ENCODE measurements at regions not wholly inside any gene's neighbourhood (a gene's known extent, or its start where the extent isn't known, plus 50 kb on each side); places are given as distances from the start of the nearest gene placed in this dataset.
"Not testable (repeated sequence)": the region's sequence is repeated elsewhere in the genome, so short reads cannot be mapped to it uniquely, and the experiment has no call there.

GRCh38 chrX:3881898-3882552 is 168.6 kb upstream of the PRKX start:
- intact Hi-C loops (cut with DNase I; ENCODE audit: low total_unique reads), result not testable (repeated sequence)

GRCh38 chrX:3881255-3881895 is 167.9 kb upstream of the PRKX start:
- intact Hi-C loops (cut with DNase I; ENCODE audit: low total_unique reads); DNase-seq (ENCODE audit: low spot score in 2 of 2); H3K4me3 ChIP-seq (ENCODE audit: low read depth, poor library complexity, severe bottlenecking): not testable (repeated sequence)
- WGBS, 2 donors, result no CpG with 5 or more reads among the region's 63 CpGs

More at GRCh38 chrX:3881898-3882552, 168.6 kb upstream of the PRKX start:
- WGBS, 2 donors, result no CpG with 5 or more reads among the region's 91 CpGs
- H3K4me3 ChIP-seq (ENCODE audit: low read depth, poor library complexity, severe bottlenecking); DNase-seq (ENCODE audit: low spot score in 2 of 2): not testable (repeated sequence)

DNA sequence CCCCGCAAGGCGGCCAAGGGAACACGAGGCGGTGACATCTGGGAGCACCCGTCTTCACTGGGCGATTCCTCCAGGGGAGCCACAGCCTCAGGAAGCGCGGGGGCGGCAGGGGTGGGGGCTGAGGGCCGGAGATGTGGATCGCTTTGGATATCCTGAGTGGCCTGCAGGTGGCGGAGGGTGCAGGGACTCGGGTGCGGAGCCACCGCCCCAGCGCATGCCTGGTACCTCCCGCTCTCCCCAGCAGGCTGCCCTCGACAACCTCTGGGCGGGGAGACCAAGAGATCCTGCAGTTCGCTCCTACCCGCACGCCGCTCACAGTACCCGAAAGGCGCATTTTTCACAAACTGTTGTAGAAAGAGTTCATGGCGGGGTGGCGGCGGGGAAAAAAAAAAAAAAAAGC is 162.9 kb upstream of the PRKX start:
- H3K4me3 ChIP-seq (ENCODE audit: low read depth, poor library complexity, severe bottlenecking); DNase-seq (ENCODE audit: low spot score in 2 of 2); intact Hi-C loops (cut with DNase I; ENCODE audit: low total_unique reads): not testable (repeated sequence)
- WGBS, 2 donors, result no CpG with 5 or more reads among the region's 28 CpGs

- no CpG with 5 or more reads among the region's 12 CpGs for WGBS, 2 donors
- H3K4me3 ChIP-seq (ENCODE audit: low read depth, poor library complexity, severe bottlenecking); DNase-seq (ENCODE audit: low spot score in 2 of 2); intact Hi-C loops (cut with DNase I; ENCODE audit: low total_unique reads): not testable (repeated sequence)
Observed at GRCh38 chrX:3875638-3876037, 162.2 kb upstream of the PRKX start.

DNA sequence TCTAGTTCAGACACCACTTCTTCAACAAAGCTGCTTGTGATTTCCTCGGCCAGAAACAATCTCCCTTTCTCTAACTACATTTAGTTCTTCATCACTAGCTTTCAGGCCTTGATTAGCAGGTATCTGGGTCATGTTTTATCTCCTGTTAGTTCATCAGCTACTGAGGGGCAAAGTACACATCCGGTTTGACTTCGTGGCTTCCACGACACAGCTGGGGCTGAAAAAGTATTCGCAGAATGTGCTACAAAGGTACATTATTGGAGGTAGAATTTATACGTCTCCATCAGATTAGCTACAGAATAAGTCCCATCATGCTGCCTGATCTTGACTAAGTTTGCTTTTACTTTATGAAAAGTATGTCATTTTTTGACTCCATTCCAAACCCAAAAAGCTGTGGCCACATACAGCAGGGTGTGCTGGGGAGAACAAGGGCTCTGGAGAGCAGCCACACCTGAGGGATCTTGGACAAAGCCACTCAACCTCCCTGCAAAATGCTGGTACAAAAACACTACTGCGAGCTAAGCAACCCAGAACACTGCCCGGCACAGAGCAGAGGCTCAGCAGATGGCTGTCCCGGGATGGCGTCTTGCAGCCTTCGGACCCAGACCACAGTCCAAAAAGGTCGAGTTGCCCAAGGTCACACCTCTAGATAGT is 158.9 kb upstream of the PRKX start:
- WGBS, 2 donors, result 43 to 69% methylated on average over 5 to 6 of the region's 12 CpGs
- H3K4me3 ChIP-seq (ENCODE audit: low read depth, poor library complexity, severe bottlenecking); intact Hi-C loops (cut with DNase I; ENCODE audit: low total_unique reads): not testable (repeated sequence)
- DNase-seq (ENCODE audit: low spot score in 2 of 2), result peak in 1 of 2 donors; percentile 59

- DNase-seq (ENCODE audit: low spot score in 2 of 2), result peak; percentile 0 to 34
- intact Hi-C loops (cut with DNase I; ENCODE audit: low total_unique reads); H3K4me3 ChIP-seq (ENCODE audit: low read depth, poor library complexity, severe bottlenecking): not testable (repeated sequence)
- WGBS, 2 donors, result no CpG with 5 or more reads among the region's 19 CpGs
Observed at GRCh38 chrX:3867067-3867831, 153.8 kb upstream of the PRKX start.

- DNase-seq (ENCODE audit: low spot score in 2 of 2); H3K4me3 ChIP-seq (ENCODE audit: low read depth, poor library complexity, severe bottlenecking); intact Hi-C loops (cut with DNase I; ENCODE audit: low total_unique reads): not testable (repeated sequence)
- no CpG with 5 or more reads among the region's 4 CpGs for WGBS, 2 donors
Observed at GRCh38 chrX:3858332-3858731, 144.9 kb upstream of the PRKX start.

DNA sequence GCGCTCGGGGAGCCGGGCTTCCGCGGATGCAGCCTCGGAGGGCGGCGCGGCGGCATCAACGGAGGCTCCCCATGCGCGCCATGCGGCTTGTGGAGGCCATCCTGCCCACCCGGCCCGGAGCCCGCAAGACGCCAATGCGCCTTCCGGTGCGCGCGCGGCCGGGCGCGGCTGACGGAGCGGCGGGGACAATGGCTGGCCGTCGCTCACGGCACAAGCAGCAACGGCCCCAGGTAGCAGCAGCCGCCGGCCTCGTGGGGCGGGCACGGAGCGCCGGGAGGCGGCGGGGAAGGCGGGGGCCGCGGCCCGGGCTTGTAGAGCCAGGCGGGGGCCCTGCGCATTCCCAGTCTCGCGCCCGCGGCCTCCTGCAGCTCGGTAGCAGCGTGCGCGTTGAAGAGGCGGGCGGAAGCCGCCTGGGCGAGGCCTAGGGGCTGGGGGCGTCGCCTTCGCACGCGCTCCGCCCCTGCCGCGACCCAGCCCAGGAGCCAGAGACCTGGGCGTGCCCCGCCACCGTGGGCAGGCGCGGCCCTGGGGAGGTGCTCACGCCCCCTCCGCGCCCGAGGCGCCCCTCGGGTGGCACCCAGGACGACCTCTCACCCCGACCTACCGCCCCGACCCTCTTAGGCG is 130.2 kb upstream of the PRKX start:
- WGBS, 2 donors, result no CpG with 5 or more reads among the region's 85 CpGs
- DNase-seq (ENCODE audit: low spot score in 2 of 2); intact Hi-C loops (cut with DNase I; ENCODE audit: low total_unique reads); H3K4me3 ChIP-seq (ENCODE audit: low read depth, poor library complexity, severe bottlenecking): not testable (repeated sequence)

DNA sequence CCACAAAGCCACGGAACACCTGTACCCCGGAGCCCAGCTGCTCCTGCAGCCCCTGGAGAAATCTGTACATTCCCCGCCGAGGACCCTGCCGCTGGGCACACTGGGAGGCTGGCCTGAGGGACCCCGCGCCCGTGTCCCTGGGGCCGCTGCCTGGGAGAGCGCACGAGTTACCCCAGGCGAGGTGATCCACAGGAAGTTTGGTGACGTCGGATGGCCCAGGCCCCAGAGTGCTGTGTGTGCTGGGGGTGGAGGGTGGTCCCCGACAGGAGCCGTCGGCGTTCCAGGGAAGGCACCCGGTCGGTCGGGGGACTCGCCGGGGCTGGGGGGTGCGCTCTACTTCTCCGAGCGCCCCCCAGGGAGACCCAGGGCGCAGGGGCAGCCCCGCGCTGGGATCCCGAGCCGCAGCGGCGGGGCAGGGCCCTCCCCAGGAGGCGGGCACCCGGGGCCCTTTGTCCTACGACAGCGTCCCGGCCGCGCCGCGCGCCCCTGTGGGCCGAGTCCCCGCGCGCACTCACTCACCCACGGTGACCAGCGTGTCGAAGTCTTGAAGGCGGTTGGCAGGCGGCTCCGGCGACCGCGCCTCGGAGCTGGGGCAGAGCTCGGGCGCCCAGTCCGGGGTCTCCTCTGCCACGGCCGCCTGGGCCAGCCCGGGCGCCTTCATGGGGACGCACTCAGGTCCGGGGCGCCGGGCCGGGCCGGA is 129.5 kb upstream of the PRKX start:
- intact Hi-C loops (cut with DNase I; ENCODE audit: low total_unique reads); H3K4me3 ChIP-seq (ENCODE audit: low read depth, poor library complexity, severe bottlenecking): not testable (repeated sequence)
- WGBS, 2 donors, result no CpG with 5 or more reads among the region's 70 CpGs
- DNase-seq (ENCODE audit: low spot score in 2 of 2), result peak in 1 of 2 donors; percentile 83

- WGBS, 2 donors, result 95% methylated on average over 9 of the region's 24 CpGs; no CpG with 5 or more reads in 1 of the 2 donors
- DNase-seq (ENCODE audit: low spot score in 2 of 2); H3K4me3 ChIP-seq (ENCODE audit: low read depth, poor library complexity, severe bottlenecking); intact Hi-C loops (cut with DNase I; ENCODE audit: low total_unique reads): not testable (repeated sequence)
Observed at GRCh38 chrX:3838754-3839153, 125.3 kb upstream of the PRKX start.

GRCh38 chrX:3837958-3838643 is 124.7 kb upstream of the PRKX start:
- DNase-seq (ENCODE audit: low spot score in 2 of 2); intact Hi-C loops (cut with DNase I; ENCODE audit: low total_unique reads); H3K4me3 ChIP-seq (ENCODE audit: low read depth, poor library complexity, severe bottlenecking): not testable (repeated sequence)
- WGBS, 2 donors, result 98% methylated on average over 21 of the region's 58 CpGs; no CpG with 5 or more reads in 1 of the 2 donors

GRCh38 chrX:3837211-3837610 is 123.8 kb upstream of the PRKX start:
- DNase-seq (ENCODE audit: low spot score in 2 of 2); intact Hi-C loops (cut with DNase I; ENCODE audit: low total_unique reads); H3K4me3 ChIP-seq (ENCODE audit: low read depth, poor library complexity, severe bottlenecking): not testable (repeated sequence)
- no CpG with 5 or more reads among the region's 13 CpGs for WGBS, 2 donors

DNA sequence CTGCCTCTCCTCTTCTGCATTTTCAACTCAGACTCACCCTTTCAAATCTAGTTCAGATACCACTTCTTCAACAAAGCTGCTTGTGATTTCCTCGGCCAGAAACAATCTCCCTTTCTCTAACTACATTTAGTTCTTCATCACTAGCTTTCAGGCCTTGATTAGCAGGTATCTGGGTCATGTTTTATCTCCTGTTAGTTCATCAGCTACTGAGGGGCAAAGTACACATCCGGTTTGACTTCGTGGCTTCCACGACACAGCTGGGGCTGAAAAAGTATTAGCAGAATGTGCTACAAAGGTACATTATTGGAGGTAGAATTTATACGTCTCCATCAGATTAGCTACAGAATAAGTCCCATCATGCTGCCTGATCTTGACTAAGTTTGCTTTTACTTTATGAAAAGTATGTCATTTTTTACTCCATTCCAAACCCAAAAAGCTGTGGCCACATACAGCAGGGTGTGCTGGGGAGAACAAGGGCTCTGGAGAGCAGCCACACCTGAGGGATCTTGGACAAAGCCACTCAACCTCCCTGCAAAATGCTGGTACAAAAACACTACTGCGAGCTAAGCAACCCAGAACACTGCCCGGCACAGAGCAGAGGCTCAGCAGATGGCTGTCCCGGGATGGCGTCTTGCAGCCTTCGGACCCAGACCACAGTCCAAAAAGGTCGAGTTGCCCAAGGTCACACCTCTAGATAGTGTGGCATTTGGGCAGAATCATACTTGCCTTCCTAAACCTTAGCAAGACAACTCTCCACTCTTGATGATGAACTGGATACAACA is 120.5 kb upstream of the PRKX start:
- H3K4me3 ChIP-seq (ENCODE audit: low read depth, poor library complexity, severe bottlenecking); DNase-seq (ENCODE audit: low spot score in 2 of 2); intact Hi-C loops (cut with DNase I; ENCODE audit: low total_unique reads): not testable (repeated sequence)
- WGBS, 2 donors, result no CpG with 5 or more reads among the region's 11 CpGs

Data from lower leg skin (tissue), 3 donors.